ENCODE measurements at regions not wholly inside any gene's neighbourhood (a gene's known extent, or its start where the extent isn't known, plus 50 kb on each side); places are given as distances from the start of the nearest gene placed in this dataset.
A peak's percentile ranks its signal among the peaks of the same experiment; 100 is the strongest.

- H3K4me3 ChIP-seq (ENCODE audit: low read length in 3 of 3), result no peak overlapping the region
- no peaks in the 10 kb centered on the region for H3K4me1 ChIP-seq (ENCODE audit: control insufficient read depth in 2 of 3, insufficient read depth in 2 of 3, low read depth in 1 of 3, low read length in 3 of 3)
- no peak overlapping the region for H3K9ac ChIP-seq (ENCODE audit: low read length in 3 of 3)
- H3K36me3 ChIP-seq (ENCODE audit: control insufficient read depth in 2 of 3, insufficient read depth in 3 of 3, low read length in 3 of 3), result no peaks in the 10 kb centered on the region
- H3K9me3 ChIP-seq (ENCODE audit: control insufficient read depth in 2 of 3, insufficient read depth in 1 of 3, low read length in 3 of 3), result no peaks in the 10 kb centered on the region
- intact Hi-C loops (cut with DNase I), result no loop called here
- DNase-seq (peak in 2 of 5 donors; percentile 69 to 86), FAIRE-seq (no peak)
- no peaks in the 10 kb centered on the region for H3K27me3 ChIP-seq (ENCODE audit: control insufficient read depth, insufficient read depth, low read length)
- no peak for TF ChIP-seq CTCF (IDR thresholded peaks at IDR 0.05; ENCODE audit: borderline replicate concordance, extremely low read depth, insufficient read depth)
- H3K27ac ChIP-seq (ENCODE audit: low read depth in 2 of 2, low read length in 2 of 2), result no peak overlapping the region
Measured at GRCh38 chr18:65527879-65528633, 222.8 kb upstream of the CDH7 start.

GRCh38 chr18:65526099-65526498 is 224.7 kb upstream of the CDH7 start:
- no peak overlapping the region for H3K4me3 ChIP-seq (ENCODE audit: low read length in 3 of 3)
- H3K4me1 ChIP-seq (ENCODE audit: control insufficient read depth in 2 of 3, insufficient read depth in 2 of 3, low read depth in 1 of 3, low read length in 3 of 3), result no peaks in the 10 kb centered on the region
- FAIRE-seq (no peak), DNase-seq (no peak)
- intact Hi-C loops (cut with DNase I), result no loop called here
- no peak for TF ChIP-seq CTCF (IDR thresholded peaks at IDR 0.05; ENCODE audit: borderline replicate concordance, extremely low read depth, insufficient read depth)
- H3K9ac ChIP-seq (ENCODE audit: low read length in 3 of 3), result no peak overlapping the region
- H3K27me3 ChIP-seq (ENCODE audit: control insufficient read depth, insufficient read depth, low read length), result no peaks in the 10 kb centered on the region
- H3K9me3 ChIP-seq (ENCODE audit: control insufficient read depth in 2 of 3, insufficient read depth in 1 of 3, low read length in 3 of 3), result no peaks in the 10 kb centered on the region
- no peaks in the 10 kb centered on the region for H3K36me3 ChIP-seq (ENCODE audit: control insufficient read depth in 2 of 3, insufficient read depth in 3 of 3, low read length in 3 of 3)
- H3K27ac ChIP-seq (ENCODE audit: low read depth in 2 of 2, low read length in 2 of 2), result no peak overlapping the region

- TF ChIP-seq CTCF (IDR thresholded peaks at IDR 0.05; ENCODE audit: borderline replicate concordance, extremely low read depth, insufficient read depth), result no peak
- no peaks in the 10 kb centered on the region for H3K36me3 ChIP-seq (ENCODE audit: control insufficient read depth in 2 of 3, insufficient read depth in 3 of 3, low read length in 3 of 3)
- H3K9ac ChIP-seq (ENCODE audit: low read length in 3 of 3), result no peak overlapping the region
- intact Hi-C loops (cut with DNase I), result no loop called here
- no peaks in the 10 kb centered on the region for H3K27me3 ChIP-seq (ENCODE audit: control insufficient read depth, insufficient read depth, low read length)
- no peaks in the 10 kb centered on the region for H3K9me3 ChIP-seq (ENCODE audit: control insufficient read depth in 2 of 3, insufficient read depth in 1 of 3, low read length in 3 of 3)
- DNase-seq (no peak), FAIRE-seq (no peak)
- H3K4me1 ChIP-seq (ENCODE audit: control insufficient read depth in 2 of 3, insufficient read depth in 2 of 3, low read depth in 1 of 3, low read length in 3 of 3), result no peaks in the 10 kb centered on the region
- no peak overlapping the region for H3K4me3 ChIP-seq (ENCODE audit: low read length in 3 of 3)
- H3K27ac ChIP-seq (ENCODE audit: low read depth in 2 of 2, low read length in 2 of 2), result no peak overlapping the region
Measured at GRCh38 chr18:65523461-65523860, 227.4 kb upstream of the CDH7 start.

- DNase-seq (no peak), FAIRE-seq (no peak)
- H3K9ac ChIP-seq (ENCODE audit: low read length in 3 of 3), result no peak overlapping the region
- H3K4me3 ChIP-seq (ENCODE audit: low read length in 3 of 3), result no peak overlapping the region
- intact Hi-C loops (cut with DNase I), result no loop called here
- H3K9me3 ChIP-seq (ENCODE audit: control insufficient read depth in 2 of 3, insufficient read depth in 1 of 3, low read length in 3 of 3), result no peaks in the 10 kb centered on the region
- no peaks in the 10 kb centered on the region for H3K36me3 ChIP-seq (ENCODE audit: control insufficient read depth in 2 of 3, insufficient read depth in 3 of 3, low read length in 3 of 3)
- H3K27me3 ChIP-seq (ENCODE audit: control insufficient read depth, insufficient read depth, low read length), result no peaks in the 10 kb centered on the region
- no peak overlapping the region for H3K27ac ChIP-seq (ENCODE audit: low read depth in 2 of 2, low read length in 2 of 2)
- TF ChIP-seq CTCF (IDR thresholded peaks at IDR 0.05; ENCODE audit: borderline replicate concordance, extremely low read depth, insufficient read depth), result no peak
- H3K4me1 ChIP-seq (ENCODE audit: control insufficient read depth in 2 of 3, insufficient read depth in 2 of 3, low read depth in 1 of 3, low read length in 3 of 3), result no peaks in the 10 kb centered on the region
Measured at GRCh38 chr18:65522907-65523306, 227.9 kb upstream of the CDH7 start.

Measured in kidney (tissue), 13 donors.